GM12875 (cell line): ENCODE measurements at regions not wholly inside any gene's neighbourhood (a gene's known extent, or its start where the extent isn't known, plus 50 kb on each side); places are given as distances from the start of the nearest gene placed in this dataset.
"Not testable (repeated sequence)": the region's sequence is repeated elsewhere in the genome, so short reads cannot be mapped to it uniquely, and the experiment has no call there.

Experiments used
- H3K4me3 ChIP-seq: one replicate; pipeline ENCODE4 v1.5.1; 2011; ENCODE audit warnings: low read depth, low read length, control low read depth
- TF ChIP-seq, protein P1 (sequence below): IDR thresholded peaks from 2 replicates; pipeline ENCODE4 v1.5.1; 2011; ENCODE audit warnings: low read depth, mild to moderate bottlenecking, control low read depth, inconsistent platforms, low read length, moderate library complexity, borderline replicate concordance; ENCODE audit not compliant: insufficient read depth

DNA sequence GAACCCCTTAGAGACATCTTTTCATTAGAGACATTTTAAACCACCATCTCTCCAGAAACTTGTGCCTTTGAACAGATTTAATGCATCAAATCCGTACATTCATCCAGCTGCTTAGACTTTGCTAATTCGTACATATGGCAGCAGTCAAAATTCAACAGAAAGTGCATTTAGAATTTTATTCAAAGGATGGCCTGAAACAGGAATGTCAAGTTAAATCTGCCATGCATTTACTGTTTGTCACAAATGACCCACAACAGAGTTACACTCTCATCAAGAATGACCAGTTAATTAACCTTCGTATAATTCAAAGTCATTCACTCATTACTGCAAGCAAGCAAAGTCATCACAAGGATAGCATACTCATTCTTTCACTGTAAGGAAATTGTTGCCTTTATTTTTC lies 284.3 kb downstream of the SLC7A11 start:
- TF ChIP-seq, protein P1, sequence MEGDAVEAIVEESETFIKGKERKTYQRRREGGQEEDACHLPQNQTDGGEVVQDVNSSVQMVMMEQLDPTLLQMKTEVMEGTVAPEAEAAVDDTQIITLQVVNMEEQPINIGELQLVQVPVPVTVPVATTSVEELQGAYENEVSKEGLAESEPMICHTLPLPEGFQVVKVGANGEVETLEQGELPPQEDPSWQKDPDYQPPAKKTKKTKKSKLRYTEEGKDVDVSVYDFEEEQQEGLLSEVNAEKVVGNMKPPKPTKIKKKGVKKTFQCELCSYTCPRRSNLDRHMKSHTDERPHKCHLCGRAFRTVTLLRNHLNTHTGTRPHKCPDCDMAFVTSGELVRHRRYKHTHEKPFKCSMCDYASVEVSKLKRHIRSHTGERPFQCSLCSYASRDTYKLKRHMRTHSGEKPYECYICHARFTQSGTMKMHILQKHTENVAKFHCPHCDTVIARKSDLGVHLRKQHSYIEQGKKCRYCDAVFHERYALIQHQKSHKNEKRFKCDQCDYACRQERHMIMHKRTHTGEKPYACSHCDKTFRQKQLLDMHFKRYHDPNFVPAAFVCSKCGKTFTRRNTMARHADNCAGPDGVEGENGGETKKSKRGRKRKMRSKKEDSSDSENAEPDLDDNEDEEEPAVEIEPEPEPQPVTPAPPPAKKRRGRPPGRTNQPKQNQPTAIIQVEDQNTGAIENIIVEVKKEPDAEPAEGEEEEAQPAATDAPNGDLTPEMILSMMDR: no peak

DNA sequence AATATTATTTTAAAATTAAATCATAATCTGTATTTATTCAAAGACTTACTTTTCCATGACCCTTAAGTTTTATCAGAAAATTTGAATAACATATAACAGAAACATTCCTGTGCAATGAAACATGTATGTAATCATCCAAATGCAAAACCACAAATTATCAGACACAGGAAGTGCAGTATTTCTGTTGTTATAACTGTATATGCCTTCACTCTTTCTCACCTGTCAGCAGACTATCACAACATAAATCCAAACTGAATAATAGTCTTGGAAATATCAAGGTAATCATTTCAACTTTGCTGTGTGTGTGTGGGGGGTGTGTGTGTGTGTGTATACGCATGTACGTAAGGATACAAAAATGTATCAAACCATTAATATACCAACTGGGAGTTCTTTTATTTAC lies 285.9 kb downstream of the SLC7A11 start:
- no peak overlapping the region for H3K4me3 ChIP-seq

More for the DNA sequence above, 284.3 kb downstream of the SLC7A11 start:
- no peak overlapping the region for H3K4me3 ChIP-seq

GRCh38 chr4:137955595-137955994 lies 286.6 kb downstream of the SLC7A11 start:
- TF ChIP-seq, protein P1: no peak
- H3K4me3 ChIP-seq: no peak overlapping the region

More for the DNA sequence above, 285.9 kb downstream of the SLC7A11 start:
- TF ChIP-seq, protein P1: no peak

GRCh38 chr4:137952116-137952515 lies 290.0 kb downstream of the SLC7A11 start:
- H3K4me3 ChIP-seq: no peak overlapping the region
- TF ChIP-seq, protein P1: no peak

- H3K4me3 ChIP-seq: no peak overlapping the region
- TF ChIP-seq, protein P1: no peak
These were observed 291.9 kb downstream of the SLC7A11 start for GRCh38 chr4:137950286-137950685.

GRCh38 chr4:137949746-137950145 lies 292.4 kb downstream of the SLC7A11 start:
- TF ChIP-seq, protein P1: no peak
- H3K4me3 ChIP-seq: no peak overlapping the region

GRCh38 chr4:137946453-137947174 lies 295.5 kb downstream of the SLC7A11 start:
- TF ChIP-seq, protein P1: no peak
- no peak overlapping the region for H3K4me3 ChIP-seq

GRCh38 chr4:137942815-137943214 lies 299.3 kb downstream of the SLC7A11 start:
- H3K4me3 ChIP-seq: not testable (repeated sequence)

- not testable (repeated sequence) for H3K4me3 ChIP-seq
These were observed 300.1 kb downstream of the SLC7A11 start for GRCh38 chr4:137942015-137942515.
